Ascending aorta (tissue), 2 donors: ENCODE measurements at regions not wholly inside any gene's neighbourhood (a gene's known extent, or its start where the extent isn't known, plus 50 kb on each side); places are given as distances from the start of the nearest gene placed in this dataset.

Source experiments
- DNase-seq, 2 donors: peaks; one replicate each; pipeline ENCODE4 v3.0.0-alpha.2; 2019; ENCODE audit warnings: low spot score in 2 of 2
- H3K27ac ChIP-seq, 2 donors: fragments of 200-600 bp; sonication (generic); one replicate each; pipeline ENCODE4 v1.5.1; 2016 to 2017; ENCODE audit warnings: mild to moderate bottlenecking in 1 of 2
- H3K27me3 ChIP-seq: fragments of 200-600 bp; sonication (generic); one replicate; pipeline ENCODE4 v1.5.1; 2017
- H3K36me3 ChIP-seq, 2 donors: fragments of 200-600 bp; sonication (generic); one replicate each; pipeline ENCODE4 v1.5.1; 2016
- H3K4me1 ChIP-seq, 2 donors: fragments of 200-600 bp; sonication (generic); one replicate each; pipeline ENCODE4 v1.5.1; 2016 to 2017; ENCODE audit warnings: mild to moderate bottlenecking in 1 of 2
- H3K4me3 ChIP-seq, 2 donors: fragments of 200-600 bp; sonication (generic); one replicate each; pipeline ENCODE4 v1.5.1; 2016 to 2017; ENCODE audit warnings: mild to moderate bottlenecking in 1 of 2
- H3K9me3 ChIP-seq, 2 donors: fragments of 200-600 bp; sonication (generic); one replicate each; pipeline ENCODE4 v1.5.1; 2016
- intact Hi-C: fragments of 100-400 bp; cut with DNase I; formaldehyde crosslinking; loops from one replicate; pipeline ENCODE4 v1.15.1; 2023
- TF ChIP-seq, protein P1 (sequence below), 3 experiments: fragments of 200-600 bp in 2 of 3; fragments of 450-650 bp in 1 of 3; sonication (generic) in 2 of 3; IDR thresholded peaks; one replicate each; pipeline ENCODE4 v1.5.1; 2016 to 2019; ENCODE audit warnings: antibody characterized with exemption in 3 of 3, mild to moderate bottlenecking in 1 of 3, moderate library complexity in 1 of 3

DNA sequence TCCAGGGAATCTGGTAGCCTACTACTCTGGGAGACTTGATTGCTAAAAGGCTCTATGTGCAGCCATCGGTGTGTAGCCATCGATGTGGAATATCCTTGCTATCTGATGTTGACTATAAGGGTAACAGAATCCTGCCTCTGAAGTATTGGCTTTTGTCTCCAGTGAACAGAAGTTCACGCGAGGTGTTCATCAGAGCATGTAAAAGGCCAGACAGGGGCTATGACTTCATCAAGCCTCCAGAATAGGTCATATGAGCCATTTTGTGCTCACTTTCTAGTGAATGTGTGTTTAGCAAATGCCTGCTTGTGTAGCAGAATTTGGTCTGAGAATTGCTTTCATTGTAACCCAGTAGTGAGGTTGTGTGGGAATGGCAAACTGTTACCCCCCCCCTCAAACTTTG lies 66.8 kb upstream of the RAD23B start:
- H3K4me1 ChIP-seq, result no peaks in the 10 kb centered on the region
- H3K27ac ChIP-seq, result no peak overlapping the region
- intact Hi-C loops, result no loop called here
- no peaks in the 10 kb centered on the region for H3K36me3 ChIP-seq
- TF ChIP-seq, protein P1, sequence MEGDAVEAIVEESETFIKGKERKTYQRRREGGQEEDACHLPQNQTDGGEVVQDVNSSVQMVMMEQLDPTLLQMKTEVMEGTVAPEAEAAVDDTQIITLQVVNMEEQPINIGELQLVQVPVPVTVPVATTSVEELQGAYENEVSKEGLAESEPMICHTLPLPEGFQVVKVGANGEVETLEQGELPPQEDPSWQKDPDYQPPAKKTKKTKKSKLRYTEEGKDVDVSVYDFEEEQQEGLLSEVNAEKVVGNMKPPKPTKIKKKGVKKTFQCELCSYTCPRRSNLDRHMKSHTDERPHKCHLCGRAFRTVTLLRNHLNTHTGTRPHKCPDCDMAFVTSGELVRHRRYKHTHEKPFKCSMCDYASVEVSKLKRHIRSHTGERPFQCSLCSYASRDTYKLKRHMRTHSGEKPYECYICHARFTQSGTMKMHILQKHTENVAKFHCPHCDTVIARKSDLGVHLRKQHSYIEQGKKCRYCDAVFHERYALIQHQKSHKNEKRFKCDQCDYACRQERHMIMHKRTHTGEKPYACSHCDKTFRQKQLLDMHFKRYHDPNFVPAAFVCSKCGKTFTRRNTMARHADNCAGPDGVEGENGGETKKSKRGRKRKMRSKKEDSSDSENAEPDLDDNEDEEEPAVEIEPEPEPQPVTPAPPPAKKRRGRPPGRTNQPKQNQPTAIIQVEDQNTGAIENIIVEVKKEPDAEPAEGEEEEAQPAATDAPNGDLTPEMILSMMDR (IDR thresholded peaks at IDR 0.05), result no peak
- DNase-seq, result no peak
- H3K27me3 ChIP-seq, result no peaks in the 10 kb centered on the region
- no peaks in the 10 kb centered on the region for H3K9me3 ChIP-seq
- no peak overlapping the region for H3K4me3 ChIP-seq

DNA sequence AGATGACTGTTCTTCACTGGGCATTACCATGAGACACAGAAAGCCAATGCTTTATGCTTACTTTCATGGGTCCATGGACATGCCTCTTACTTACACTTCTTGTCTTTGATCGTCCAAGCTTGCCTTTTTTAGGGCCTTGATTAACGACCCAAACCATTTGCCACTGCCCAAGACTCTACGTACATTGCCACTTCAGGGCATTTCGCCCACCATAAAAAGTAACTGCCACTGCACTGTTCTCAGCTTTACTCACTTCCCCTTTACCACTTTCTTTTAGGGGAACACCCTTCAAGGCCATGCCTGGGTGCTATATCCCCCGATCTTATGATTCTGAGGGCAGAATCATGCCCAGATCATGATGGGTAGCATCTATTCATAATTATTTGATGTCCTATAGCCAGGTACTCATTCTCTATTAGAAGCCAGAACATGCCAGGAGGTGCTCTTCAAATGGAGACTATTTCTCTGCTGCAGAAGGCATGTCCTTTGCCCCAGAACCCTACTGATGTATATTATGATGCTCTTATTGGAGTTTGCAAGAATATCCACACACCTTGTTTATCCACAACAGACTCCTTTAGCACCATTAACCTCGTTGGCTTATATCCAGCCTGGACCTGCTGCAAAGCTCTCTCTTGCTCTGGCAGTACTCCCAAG lies 64.1 kb upstream of the RAD23B start:
- TF ChIP-seq, protein P1 (IDR thresholded peaks at IDR 0.05), result no peak
- H3K4me1 ChIP-seq, result no peaks in the 10 kb centered on the region
- no peak overlapping the region for H3K4me3 ChIP-seq
- no peak for DNase-seq
- no peaks in the 10 kb centered on the region for H3K36me3 ChIP-seq
- no peak overlapping the region for H3K27ac ChIP-seq
- H3K27me3 ChIP-seq, result no peaks in the 10 kb centered on the region
- H3K9me3 ChIP-seq, result no peaks in the 10 kb centered on the region
- intact Hi-C loops, result no loop called here

DNA sequence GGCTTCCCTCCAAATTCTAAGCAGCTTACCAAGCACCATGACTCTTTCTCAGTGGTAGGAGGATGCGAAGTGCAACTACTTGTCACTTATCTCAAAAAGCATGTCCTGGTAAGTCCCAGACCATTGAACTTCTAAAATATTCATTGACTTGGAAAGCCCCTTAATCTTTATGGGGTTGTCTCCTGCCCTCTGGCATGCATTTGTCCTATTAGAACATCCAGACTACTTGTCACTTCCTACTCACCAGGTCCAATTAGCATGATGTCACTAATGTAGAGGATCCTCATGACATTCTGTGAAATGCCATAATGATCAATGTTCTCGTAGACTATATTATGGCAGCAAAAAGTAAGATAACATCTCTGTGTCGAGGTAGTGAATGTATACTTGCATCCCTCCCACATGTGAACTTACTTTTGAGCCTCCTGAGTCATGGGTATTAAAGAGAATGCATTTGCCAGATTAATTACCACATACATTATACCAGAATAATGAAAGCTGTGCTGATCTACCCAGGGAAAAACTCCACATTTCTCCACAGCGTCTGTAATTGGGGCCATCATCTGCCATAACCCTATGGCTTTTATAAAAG lies 63.5 kb upstream of the RAD23B start:
- TF ChIP-seq, protein P1 (IDR thresholded peaks at IDR 0.05), result no peak
- no peaks in the 10 kb centered on the region for H3K4me1 ChIP-seq
- H3K27me3 ChIP-seq, result no peaks in the 10 kb centered on the region
- no peaks in the 10 kb centered on the region for H3K9me3 ChIP-seq
- no peaks in the 10 kb centered on the region for H3K36me3 ChIP-seq
- H3K27ac ChIP-seq, result no peak overlapping the region
- no peak for DNase-seq
- intact Hi-C loops, result no loop called here
- H3K4me3 ChIP-seq, result no peak overlapping the region

DNA sequence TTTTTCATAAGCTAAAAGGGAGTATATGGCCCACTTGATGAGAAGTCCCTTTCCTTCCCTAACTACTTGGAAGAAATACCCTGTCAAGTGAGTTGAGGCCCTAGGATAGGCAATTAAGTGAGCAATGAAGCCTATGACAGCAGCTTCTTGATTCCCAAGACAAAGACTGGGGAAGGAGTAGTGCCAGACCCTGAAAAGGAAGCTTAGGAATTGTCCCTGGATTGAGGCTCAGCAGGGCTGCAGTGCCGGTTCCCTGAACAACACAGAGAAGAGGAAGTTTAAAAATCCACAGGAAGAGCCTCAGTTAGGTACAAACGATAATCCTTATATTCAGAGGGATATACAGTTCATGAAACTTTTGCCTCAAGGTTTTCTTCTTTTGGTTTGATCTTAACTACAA lies 61.8 kb upstream of the RAD23B start:
- no peak overlapping the region for H3K27ac ChIP-seq
- intact Hi-C loops, result no loop called here
- TF ChIP-seq, protein P1 (IDR thresholded peaks at IDR 0.05), result no peak

DNA sequence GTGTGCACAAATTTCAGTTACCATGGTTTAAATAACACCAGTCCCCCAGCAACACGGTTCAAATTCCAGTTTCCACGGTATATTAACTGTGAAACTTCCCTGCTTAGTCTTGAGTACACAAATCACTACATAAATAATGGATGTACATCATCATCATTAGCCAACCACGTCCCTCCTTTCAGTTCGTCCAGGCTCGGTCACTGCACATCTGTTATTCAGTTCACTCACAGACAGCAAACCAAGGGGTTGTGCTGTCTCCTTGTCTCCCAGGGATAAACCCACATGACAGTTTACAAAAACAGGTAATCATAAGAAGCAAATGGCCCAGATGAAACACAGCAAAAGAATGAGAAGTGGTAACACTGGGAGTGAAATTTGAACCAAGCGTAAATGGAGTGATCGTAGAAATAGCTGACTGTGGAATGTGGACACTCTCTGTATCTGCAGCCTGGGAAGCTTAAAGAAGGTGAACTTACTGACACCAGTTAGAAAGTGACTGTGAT lies 61.0 kb upstream of the RAD23B start:
- Histone ChIP-seq H3K4me3 (no peak overlapping the region), H3K9me3 (no peaks in the 10 kb centered on the region), H3K27ac (no peak overlapping the region), H3K4me1 (no peaks in the 10 kb centered on the region), H3K36me3 (no peaks in the 10 kb centered on the region), H3K27me3 (no peaks in the 10 kb centered on the region)
- TF ChIP-seq, protein P1 (IDR thresholded peaks at IDR 0.05), result no peak
- no peak for DNase-seq
- intact Hi-C loops, result no loop called here

More for the DNA sequence above, 61.8 kb upstream of the RAD23B start:
- Histone ChIP-seq H3K4me3 (no peak overlapping the region), H3K36me3 (no peaks in the 10 kb centered on the region), H3K4me1 (no peaks in the 10 kb centered on the region), H3K9me3 (no peaks in the 10 kb centered on the region), H3K27me3 (no peaks in the 10 kb centered on the region)
- no peak for DNase-seq
